Stimulated activated CD8-positive, alpha-beta memory T cell treated with anti-CD3 and anti-CD28 coated beads, Interleukin-15, amount 100 ng/mL, for 1 hour (primary cell): ENCODE measurements at regions not wholly inside any gene's neighbourhood (a gene's known extent, or its start where the extent isn't known, plus 50 kb on each side); places are given as distances from the start of the nearest gene placed in this dataset.
A peak's percentile ranks its signal among the peaks of the same experiment; 100 is the strongest.

ENCODE experiments used
- DNase-seq: peaks from one replicate; pipeline ENCODE4 v3.0.0-alpha.2; 2020; ENCODE audit warnings: low read depth

DNA sequence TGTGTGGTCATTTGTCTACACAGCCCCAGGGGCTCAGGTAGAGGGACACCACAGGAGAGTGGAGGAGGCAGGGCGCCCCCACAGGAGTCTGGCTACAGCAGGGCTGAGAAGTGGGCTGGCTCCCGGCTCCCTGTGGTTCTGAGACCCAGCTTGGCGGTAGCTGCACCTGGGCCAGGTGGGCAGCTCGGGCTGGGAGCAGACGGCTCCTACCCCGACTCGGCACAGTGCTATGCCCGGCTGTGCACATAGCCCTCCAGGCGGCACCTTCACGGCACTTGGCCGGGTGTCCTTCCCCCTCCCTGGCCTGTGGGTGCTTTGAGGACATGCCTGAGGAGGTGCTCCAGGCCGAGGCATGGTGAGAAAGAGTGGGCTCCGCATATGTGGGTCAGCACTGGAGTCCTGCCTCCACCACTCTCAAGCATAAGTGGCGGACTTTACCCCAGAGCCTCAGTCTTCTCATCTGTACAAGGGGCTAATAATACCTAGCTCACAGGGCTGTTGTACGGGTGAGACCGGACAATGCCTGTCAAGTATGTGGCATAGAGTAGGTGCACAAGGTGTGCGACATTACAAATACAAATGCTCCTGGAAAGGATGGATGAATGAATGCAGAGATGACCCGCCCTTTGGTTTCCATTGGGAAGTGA lies 50.1 kb upstream of the JPH3 start:
- no peak for DNase-seq

DNA sequence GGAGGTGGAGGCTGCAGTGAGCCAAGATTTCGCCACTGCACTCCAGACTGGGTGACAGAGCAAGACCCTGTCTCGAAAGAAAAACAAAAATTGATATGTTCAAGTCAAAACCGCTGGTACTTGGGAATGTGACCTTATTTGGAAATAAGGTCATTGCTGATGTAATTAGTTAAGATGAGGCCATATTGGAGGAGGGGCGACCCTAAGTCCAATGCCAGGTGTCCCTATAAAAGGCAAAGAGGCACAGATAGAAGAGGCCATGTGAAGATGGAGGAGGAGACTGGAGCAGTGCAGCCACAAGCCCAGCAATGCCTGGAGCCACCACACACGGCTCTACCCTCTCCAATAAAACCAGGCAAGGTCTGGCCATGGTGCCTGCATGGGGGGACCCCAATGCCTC lies 50.8 kb upstream of the JPH3 start:
- no peak for DNase-seq

DNA sequence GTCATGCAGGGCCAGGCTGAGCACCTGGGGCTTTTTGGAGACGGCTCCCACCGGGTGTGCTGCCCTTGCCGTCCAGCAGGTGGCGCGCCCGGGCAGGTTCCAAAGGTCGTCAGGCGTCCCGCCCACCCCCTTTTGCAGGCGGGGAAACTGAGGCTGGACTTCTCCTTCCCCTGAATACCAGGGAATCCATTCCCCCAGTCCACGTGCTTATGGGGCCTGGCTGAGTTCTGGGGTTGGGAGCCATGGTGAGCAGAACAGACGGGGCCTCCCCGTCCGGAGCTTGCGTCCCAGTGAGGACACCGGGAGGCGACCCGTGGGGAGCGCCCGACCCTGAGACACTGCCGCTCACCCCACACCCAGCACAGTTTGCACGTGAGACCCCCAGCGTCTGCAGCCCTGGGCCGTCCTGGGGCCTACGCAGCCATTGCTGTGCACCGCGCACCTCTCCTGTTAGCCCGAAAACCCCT lies 51.8 kb upstream of the JPH3 start:
- DNase-seq = peak; percentile 20

DNA sequence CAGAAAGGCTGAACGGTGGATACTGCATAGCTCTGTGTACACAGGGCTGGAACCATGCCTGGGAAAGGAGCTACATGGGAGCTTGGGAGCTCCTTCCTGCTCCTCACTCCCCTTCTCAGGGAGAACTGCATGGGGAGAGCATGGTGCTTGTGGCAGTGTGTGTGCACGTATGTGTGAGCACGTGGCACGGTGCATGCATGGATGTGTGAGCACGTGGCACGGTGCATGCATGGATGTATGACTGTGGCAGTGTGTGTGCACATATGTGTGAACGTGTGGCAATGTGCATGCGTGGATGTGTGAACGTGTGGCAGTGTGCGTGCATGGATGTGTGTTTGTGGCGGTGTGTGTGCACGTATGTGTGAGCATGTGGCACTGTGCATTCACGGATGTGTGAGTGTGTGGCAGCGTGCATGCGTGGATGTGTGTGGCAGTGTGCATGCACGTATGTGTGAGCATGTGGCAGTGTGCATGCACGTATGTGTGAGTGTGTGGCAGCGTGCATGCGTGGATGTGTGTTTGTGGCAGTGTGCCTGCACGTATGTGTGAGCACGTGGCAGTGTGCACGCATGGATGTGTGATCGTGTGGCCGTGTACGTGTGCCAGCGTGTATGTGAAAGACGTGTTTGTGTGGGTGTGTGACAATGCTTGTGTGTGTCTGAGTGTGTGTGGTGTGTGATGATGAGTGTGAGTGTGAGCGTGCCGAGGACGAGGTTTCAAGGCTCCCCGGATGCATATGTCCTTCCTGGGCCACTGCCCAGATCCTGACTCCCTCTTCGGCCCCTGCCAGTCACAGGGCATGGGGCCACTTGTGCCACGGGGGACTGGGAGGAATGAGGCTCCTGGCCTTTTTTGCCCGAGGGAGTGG lies 52.4 kb upstream of the JPH3 start:
- DNase-seq = no peak

DNA sequence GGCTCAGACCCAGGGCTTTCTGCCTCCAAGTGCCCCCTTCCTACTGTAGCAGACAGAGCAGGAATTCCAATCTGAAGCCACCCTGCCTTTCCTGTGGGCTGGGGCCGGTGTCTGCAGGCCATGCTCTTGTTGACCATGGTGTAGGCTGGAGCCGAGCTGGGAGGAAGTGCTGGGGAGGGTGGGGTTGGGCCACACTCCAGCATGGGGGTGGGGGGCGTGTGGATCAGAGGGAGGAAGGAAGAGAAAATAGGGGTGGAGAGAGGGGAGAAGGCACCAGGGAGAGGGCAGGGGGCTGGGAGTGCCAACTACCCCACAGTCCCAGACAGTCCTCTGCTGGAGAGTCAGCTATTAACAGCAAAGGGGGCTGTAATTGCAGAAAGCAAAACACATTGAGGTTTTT lies 54.3 kb upstream of the JPH3 start:
- no peak for DNase-seq

DNA sequence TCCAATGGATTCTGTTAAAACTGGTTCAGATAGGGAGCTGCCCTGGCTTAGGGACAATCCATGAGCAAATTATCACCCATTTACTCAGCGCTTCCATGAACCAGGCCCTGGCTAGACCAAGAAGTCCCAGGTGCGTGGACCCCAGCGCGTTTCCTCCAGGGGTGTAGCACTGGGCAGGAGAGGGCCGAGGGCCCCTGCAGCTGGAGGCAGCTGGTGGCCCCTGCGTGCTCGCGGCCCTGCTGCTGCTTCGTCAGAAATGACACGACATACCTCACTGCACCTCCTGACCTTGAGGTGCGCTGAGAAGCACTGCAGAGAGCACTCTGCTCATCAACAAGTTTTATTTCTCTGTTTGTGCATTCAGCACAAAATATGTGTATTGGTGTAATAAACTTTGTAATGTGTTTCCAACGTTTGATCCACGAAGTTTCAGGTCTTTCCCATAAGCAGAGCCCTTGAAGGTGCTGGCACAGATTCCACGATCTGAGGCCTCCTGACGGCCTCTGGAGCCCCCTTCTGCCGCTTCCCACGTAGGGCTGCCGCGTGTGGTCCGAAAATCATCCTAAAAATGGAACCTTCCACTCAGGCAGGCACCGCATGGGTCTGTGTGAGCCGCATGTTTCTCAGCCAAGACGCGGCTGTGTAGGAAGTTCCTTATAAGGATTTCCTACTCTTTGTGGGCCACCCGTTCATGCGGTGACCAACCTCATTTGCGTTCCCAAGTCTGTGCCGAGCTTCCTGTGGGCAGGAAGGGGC lies 50.8 kb upstream of the ZCCHC14 start:
- no peak for DNase-seq

DNA sequence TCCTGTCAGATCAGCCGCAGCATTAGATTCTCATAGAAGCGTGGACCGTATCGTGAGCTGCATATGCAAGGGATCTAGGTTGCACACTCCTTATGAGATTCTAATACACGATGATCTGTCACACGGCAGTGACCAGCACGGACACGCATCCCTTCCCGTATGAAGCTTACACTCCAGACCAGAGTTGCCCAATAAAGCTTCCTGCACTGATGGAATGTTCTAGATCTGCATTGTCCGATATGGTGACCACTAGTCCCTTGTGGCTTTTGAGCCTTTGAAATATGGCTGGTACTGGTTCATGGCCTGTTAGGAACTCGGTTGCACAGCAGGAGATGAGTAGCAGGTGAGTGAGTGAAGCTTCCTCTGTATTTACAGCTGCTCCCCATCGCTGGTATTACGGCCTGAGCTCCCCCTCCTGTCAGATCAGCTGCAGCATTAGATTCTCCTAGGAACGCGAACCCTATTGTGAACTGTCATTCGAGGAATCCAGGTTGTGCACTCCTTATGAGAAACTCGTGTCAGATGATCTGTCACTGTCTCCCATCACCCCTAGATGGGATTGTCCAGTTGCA lies 49.8 kb upstream of the ZCCHC14 start:
- DNase-seq = no peak
